Erythroblast (primary cell): ENCODE measurements at regions not wholly inside any gene's neighbourhood (a gene's known extent, or its start where the extent isn't known, plus 50 kb on each side); places are given as distances from the start of the nearest gene placed in this dataset.

Source experiments
- GATA1 ChIP-seq: IDR thresholded peaks from 2 replicates; pipeline ENCODE4 v1.6.1; 2011; ENCODE audit warnings: low read depth, mild to moderate bottlenecking, control low read depth, low read length, moderate library complexity
- POLR2A ChIP-seq: IDR thresholded peaks from 2 replicates; pipeline ENCODE4 v1.6.1; 2011; ENCODE audit warnings: mild to moderate bottlenecking, low read length

GRCh38 chr12:126874427-126875026 lies 1392.4 kb upstream of the TMEM132C start:
- TF ChIP-seq POLR2A (no peak), GATA1 (no peak)
